GM23248 (cell line): ENCODE measurements at regions not wholly inside any gene's neighbourhood (a gene's known extent, or its start where the extent isn't known, plus 50 kb on each side); places are given as distances from the start of the nearest gene placed in this dataset.

Experiments
- EZH2 ChIP-seq: fragments of 200-600 bp; sonication (generic); IDR thresholded peaks from 2 replicates; pipeline ENCODE4 v1.6.1; 2018; ENCODE audit warnings: antibody characterized with exemption, mild to moderate bottlenecking; ENCODE audit not compliant: insufficient read depth, poor library complexity, severe bottlenecking
- EZH2phosphoT487 ChIP-seq: fragments of 200-600 bp; sonication (generic); IDR thresholded peaks from 2 replicates; pipeline ENCODE4 v1.6.1; 2018; ENCODE audit warnings: antibody characterized with exemption, moderate library complexity, mild to moderate bottlenecking, low read depth; ENCODE audit not compliant: insufficient read depth

GRCh38 chr1:101435831-101436511 lies 199.2 kb downstream of the S1PR1 start:
- TF ChIP-seq EZH2phosphoT487 = no peak
- no peak for TF ChIP-seq EZH2
